SK-N-SH (cell line): ENCODE measurements at regions not wholly inside any gene's neighbourhood (a gene's known extent, or its start where the extent isn't known, plus 50 kb on each side); places are given as distances from the start of the nearest gene placed in this dataset.

Experiments
- CTCF ChIA-PET: fragments of 300-600, 350-600 bp; formaldehyde crosslinking; extraction: SDS; loops from one replicate; lab custom pipeline; 2021; lab: Yijun Ruan, JAX
- POLR2A ChIA-PET: fragments of 350-600 bp; sonication (Branson Sonifier 250); formaldehyde crosslinking; extraction: SDS; loops from one replicate; lab custom pipeline; 2020; ENCODE audit warnings: antibody characterized with exemption, inconsistent platforms; lab: Yijun Ruan, JAX
- DNase-seq: peaks from one replicate; pipeline ENCODE4 v3.0.0; 2012
- H2AFZ ChIP-seq: fragments of 200-600 bp; sonication (generic); 2 replicates; pipeline ENCODE4 v1.8.1; 2016; ENCODE audit warnings: antibody characterized with exemption, mild to moderate bottlenecking, low read depth
- H3F3A ChIP-seq: fragments of 200-600 bp; sonication (generic); replicated peaks from 2 replicates; pipeline ENCODE3; 2016; ENCODE audit warnings: antibody characterized with exemption, mild to moderate bottlenecking; ENCODE audit not compliant: insufficient read depth
- H3K27ac ChIP-seq, 2 experiments: fragments of 200-500 bp in 1 of 2; fragments of 200-600 bp in 1 of 2; sonication (Bioruptor generic) in 1 of 2; sonication (generic), shearing (Covaris generic) in 1 of 2; 2 replicates each; pipeline versions ENCODE4 v1.5.1 to v1.6.1; 2014 to 2016; ENCODE audit warnings: low read depth in 2 of 2, inconsistent platforms in 1 of 2, low read length in 1 of 2, mild to moderate bottlenecking in 1 of 2, mixed read lengths in 1 of 2
- H3K27me3 ChIP-seq: fragments of 200-600 bp; sonication (generic), shearing (Covaris generic); 2 replicates; pipeline ENCODE4 v1.6.1; 2016; ENCODE audit warnings: mixed run types; ENCODE audit not compliant: insufficient read depth
- H3K36me3 ChIP-seq, 2 experiments: fragments of 200-500 bp in 1 of 2; fragments of 200-600 bp in 1 of 2; sonication (Bioruptor generic) in 1 of 2; sonication (generic) in 1 of 2; replicated peaks in 1 of 2; 2 replicates each; pipeline versions ENCODE3 to v1.5.1; 2014 to 2016; ENCODE audit warnings: low read length in 1 of 2, mild to moderate bottlenecking in 1 of 2; ENCODE audit not compliant: insufficient read depth in 2 of 2, control insufficient read depth in 1 of 2
- H3K4me1 ChIP-seq, 2 experiments: fragments of 200-500 bp in 1 of 2; fragments of 200-600 bp in 1 of 2; sonication (Bioruptor generic) in 1 of 2; sonication (generic), shearing (Covaris generic) in 1 of 2; 2 replicates each; pipeline versions ENCODE4 v1.5.1 to v1.6.1; 2014 to 2016; ENCODE audit warnings: low read depth in 1 of 2, low read length in 1 of 2, mixed run types in 1 of 2; ENCODE audit not compliant: insufficient read depth in 2 of 2, control insufficient read depth in 1 of 2
- H3K4me2 ChIP-seq: fragments of 200-600 bp; sonication (generic), shearing (Covaris generic); 2 replicates; pipeline ENCODE4 v1.6.1; 2017; ENCODE audit warnings: mixed run types
- H3K4me3 ChIP-seq, 2 experiments: fragments of 200-500 bp in 1 of 2; fragments of 200-600 bp in 1 of 2; sonication (Bioruptor generic) in 1 of 2; sonication (generic), shearing (Covaris generic) in 1 of 2; 2 replicates each; pipeline versions ENCODE4 v1.5.1 to v1.8.1; 2014 to 2016; ENCODE audit warnings: low read depth in 2 of 2, inconsistent platforms in 1 of 2, low read length in 1 of 2, mild to moderate bottlenecking in 1 of 2, mixed read lengths in 1 of 2, moderate library complexity in 1 of 2
- H3K79me2 ChIP-seq: fragments of 200-600 bp; sonication (generic); 2 replicates; pipeline ENCODE4 v1.8.1; 2017; ENCODE audit warnings: mild to moderate bottlenecking; ENCODE audit not compliant: insufficient read depth
- H3K9ac ChIP-seq: fragments of 200-600 bp; sonication (generic); 2 replicates; pipeline ENCODE4 v1.6.1; 2017; ENCODE audit warnings: mixed run types
- H3K9me2 ChIP-seq: fragments of 200-600 bp; sonication (generic); 2 replicates; pipeline ENCODE4 v1.6.1; 2017; ENCODE audit warnings: mixed run types
- H3K9me3 ChIP-seq: fragments of 200-600 bp; sonication (generic); 2 replicates; pipeline ENCODE4 v1.6.1; 2017; ENCODE audit warnings: mixed run types, mild to moderate bottlenecking, moderate library complexity
- H4K20me1 ChIP-seq: fragments of 200-600 bp; sonication (generic); 2 replicates; pipeline ENCODE4 v1.6.1; 2017; ENCODE audit warnings: mild to moderate bottlenecking, mixed run types; ENCODE audit not compliant: insufficient read depth
- CTCF ChIP-seq: fragments of 200-600 bp; sonication (generic); IDR thresholded peaks from 2 replicates; pipeline ENCODE4 v1.6.1; 2017; ENCODE audit warnings: antibody characterized with exemption, mild to moderate bottlenecking, moderate library complexity
- EP300 ChIP-seq, 2 experiments: IDR thresholded peaks; 2 replicates each; pipeline versions ENCODE4 v1.4.0 to v1.6.1; 2012; ENCODE audit warnings: borderline replicate concordance in 1 of 2, low read depth in 1 of 2, low read length in 1 of 2
- FOSL2 ChIP-seq: IDR thresholded peaks from 2 replicates; pipeline ENCODE4 v1.4.0; 2012; ENCODE audit warnings: low read depth, mild to moderate bottlenecking, moderate library complexity, borderline replicate concordance
- FOXJ3 ChIP-seq: sonication (generic); formaldehyde crosslinking; IDR thresholded peaks from 2 replicates; pipeline ENCODE4 v1.5.1; 2020; ENCODE audit warnings: mild to moderate bottlenecking, missing genetic modification reagents
- GABPA ChIP-seq: IDR thresholded peaks from 2 replicates; pipeline ENCODE4 v1.4.0; 2012; ENCODE audit warnings: low read depth, mild to moderate bottlenecking
- GATA2 ChIP-seq: sonication (generic); formaldehyde crosslinking; IDR thresholded peaks from 2 replicates; pipeline ENCODE4 v1.5.0; 2020; ENCODE audit warnings: mild to moderate bottlenecking, missing genetic modification reagents
- RCOR1 ChIP-seq: fragments of 150-350 bp; IDR thresholded peaks from 2 replicates; pipeline ENCODE4 v1.6.1; 2017; ENCODE audit warnings: antibody characterized with exemption, low read length
- RFX5 ChIP-seq: IDR thresholded peaks from 2 replicates; pipeline ENCODE4 v1.6.1; 2012; ENCODE audit warnings: mild to moderate bottlenecking, improper control_type of control experiment, low read length
- RXRA ChIP-seq: IDR thresholded peaks from 2 replicates; pipeline ENCODE4 v1.4.0; 2012; ENCODE audit warnings: low read depth, mild to moderate bottlenecking, borderline replicate concordance
- SIN3A ChIP-seq: IDR thresholded peaks from 2 replicates; pipeline ENCODE4 v1.6.1; 2012; ENCODE audit warnings: low read depth, mild to moderate bottlenecking, low read length, moderate library complexity, borderline replicate concordance
- TAF1 ChIP-seq: IDR thresholded peaks from 2 replicates; pipeline ENCODE4 v1.6.1; 2012; ENCODE audit warnings: low read depth, mild to moderate bottlenecking, low read length, moderate library complexity, borderline replicate concordance
- TCF12 ChIP-seq: IDR thresholded peaks from 2 replicates; pipeline ENCODE4 v1.4.0; 2012
- TEAD4 ChIP-seq: IDR thresholded peaks from 2 replicates; pipeline ENCODE4 v1.4.0; 2012; ENCODE audit warnings: mild to moderate bottlenecking, borderline replicate concordance; ENCODE audit not compliant: insufficient read depth
- USF2 ChIP-seq: fragments of 150-350 bp; IDR thresholded peaks from 2 replicates; pipeline ENCODE4 v1.6.1; 2017; ENCODE audit warnings: antibody characterized with exemption, low read length, low read depth, borderline replicate concordance
- YY1 ChIP-seq: IDR thresholded peaks from 2 replicates; pipeline ENCODE4 v1.4.0; 2012; ENCODE audit warnings: low read depth, mild to moderate bottlenecking
- WGBS: methylation state at CpG from one replicate; pipeline ENCODE4 v1.1.6; 2017; ENCODE audit warnings: low lambda C conversion rate; 5-methylcytosine and 5-hydroxymethylcytosine counted together
- TF ChIP-seq, protein P1 (sequence below): IDR thresholded peaks from 2 replicates; pipeline ENCODE4 v1.4.0; 2012; ENCODE audit warnings: low read depth
- TF ChIP-seq, protein P2 (sequence below): IDR thresholded peaks from 2 replicates; pipeline ENCODE4; 2012
- TF ChIP-seq, protein P3 (sequence below): IDR thresholded peaks from 2 replicates; pipeline ENCODE4 v1.6.1; 2012; ENCODE audit warnings: mild to moderate bottlenecking, low read depth, low read length, moderate library complexity

DNA sequence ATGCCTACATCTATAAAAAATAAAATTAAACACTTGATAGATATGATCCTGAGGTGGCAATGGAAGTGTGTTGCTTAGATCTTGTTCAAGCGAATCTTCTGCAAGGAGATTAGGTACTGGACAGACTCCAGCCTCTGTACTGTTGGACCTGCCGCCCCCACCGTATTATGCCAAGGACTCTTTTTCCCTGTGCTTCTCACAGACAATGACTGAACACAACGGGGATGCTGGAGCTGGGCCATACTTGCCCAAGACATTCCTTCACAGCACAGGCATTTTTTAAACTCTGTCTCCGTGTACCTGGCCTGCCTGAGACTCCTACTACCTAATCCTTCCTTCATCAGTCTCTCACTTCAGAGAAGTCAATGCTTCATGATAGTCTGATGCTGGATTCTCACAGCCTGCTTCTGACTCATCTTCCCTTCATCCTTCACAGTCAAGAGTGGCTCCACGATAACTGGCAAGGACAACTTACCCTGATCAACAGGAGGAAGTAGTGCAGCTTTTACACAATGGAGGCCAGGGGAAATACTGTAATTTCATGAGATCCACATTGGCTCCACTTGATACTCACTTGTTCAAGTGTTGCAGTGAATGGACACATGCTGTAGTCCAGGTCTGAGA is 754.6 kb upstream of the AGA start:
- Histone ChIP-seq H3K4me2 (no peak overlapping the region), H3K27ac (no peak overlapping the region), H2AFZ (no peak overlapping the region), H3K9me2 (no peaks in the 10 kb centered on the region), H3K27me3 (no peaks in the 10 kb centered on the region), H4K20me1 (no peaks in the 10 kb centered on the region), H3K36me3 (no peaks in the 10 kb centered on the region), H3K9ac (no peak overlapping the region), H3K9me3 (no peaks in the 10 kb centered on the region), H3K4me3 (no peak overlapping the region), H3K4me1 (no peaks in the 10 kb centered on the region), H3F3A (no peaks in the 10 kb centered on the region), H3K79me2 (no peaks in the 10 kb centered on the region)
- DNase-seq, result no peak
- CTCF ChIA-PET, result no interaction called here
- POLR2A ChIA-PET, result no interaction called here
- no peak for TF ChIP-seq GABPA
- TF ChIP-seq TAF1, result no peak
- no peak for TF ChIP-seq TEAD4
- TF ChIP-seq, protein P1, sequence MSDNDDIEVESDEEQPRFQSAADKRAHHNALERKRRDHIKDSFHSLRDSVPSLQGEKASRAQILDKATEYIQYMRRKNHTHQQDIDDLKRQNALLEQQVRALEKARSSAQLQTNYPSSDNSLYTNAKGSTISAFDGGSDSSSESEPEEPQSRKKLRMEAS, result no peak
- no peak for TF ChIP-seq CTCF
- TF ChIP-seq SIN3A, result no peak
- no peak for TF ChIP-seq RFX5
- TF ChIP-seq EP300 (IDR thresholded peaks at IDR 0.05; ENCODE audit: borderline replicate concordance in 1 of 2, low read depth in 1 of 2, low read length in 1 of 2), result no peak
- TF ChIP-seq, protein P2, sequence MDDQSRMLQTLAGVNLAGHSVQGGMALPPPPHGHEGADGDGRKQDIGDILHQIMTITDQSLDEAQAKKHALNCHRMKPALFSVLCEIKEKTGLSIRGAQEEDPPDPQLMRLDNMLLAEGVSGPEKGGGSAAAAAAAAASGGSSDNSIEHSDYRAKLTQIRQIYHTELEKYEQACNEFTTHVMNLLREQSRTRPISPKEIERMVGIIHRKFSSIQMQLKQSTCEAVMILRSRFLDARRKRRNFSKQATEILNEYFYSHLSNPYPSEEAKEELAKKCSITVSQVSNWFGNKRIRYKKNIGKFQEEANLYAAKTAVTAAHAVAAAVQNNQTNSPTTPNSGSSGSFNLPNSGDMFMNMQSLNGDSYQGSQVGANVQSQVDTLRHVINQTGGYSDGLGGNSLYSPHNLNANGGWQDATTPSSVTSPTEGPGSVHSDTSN, result no peak
- no peak for TF ChIP-seq RXRA
- no peak for TF ChIP-seq RCOR1
- TF ChIP-seq FOXJ3 (CRISPR knock-in tag), result no peak
- no peak for TF ChIP-seq USF2
- TF ChIP-seq FOSL2, result no peak
- TF ChIP-seq, protein P3, sequence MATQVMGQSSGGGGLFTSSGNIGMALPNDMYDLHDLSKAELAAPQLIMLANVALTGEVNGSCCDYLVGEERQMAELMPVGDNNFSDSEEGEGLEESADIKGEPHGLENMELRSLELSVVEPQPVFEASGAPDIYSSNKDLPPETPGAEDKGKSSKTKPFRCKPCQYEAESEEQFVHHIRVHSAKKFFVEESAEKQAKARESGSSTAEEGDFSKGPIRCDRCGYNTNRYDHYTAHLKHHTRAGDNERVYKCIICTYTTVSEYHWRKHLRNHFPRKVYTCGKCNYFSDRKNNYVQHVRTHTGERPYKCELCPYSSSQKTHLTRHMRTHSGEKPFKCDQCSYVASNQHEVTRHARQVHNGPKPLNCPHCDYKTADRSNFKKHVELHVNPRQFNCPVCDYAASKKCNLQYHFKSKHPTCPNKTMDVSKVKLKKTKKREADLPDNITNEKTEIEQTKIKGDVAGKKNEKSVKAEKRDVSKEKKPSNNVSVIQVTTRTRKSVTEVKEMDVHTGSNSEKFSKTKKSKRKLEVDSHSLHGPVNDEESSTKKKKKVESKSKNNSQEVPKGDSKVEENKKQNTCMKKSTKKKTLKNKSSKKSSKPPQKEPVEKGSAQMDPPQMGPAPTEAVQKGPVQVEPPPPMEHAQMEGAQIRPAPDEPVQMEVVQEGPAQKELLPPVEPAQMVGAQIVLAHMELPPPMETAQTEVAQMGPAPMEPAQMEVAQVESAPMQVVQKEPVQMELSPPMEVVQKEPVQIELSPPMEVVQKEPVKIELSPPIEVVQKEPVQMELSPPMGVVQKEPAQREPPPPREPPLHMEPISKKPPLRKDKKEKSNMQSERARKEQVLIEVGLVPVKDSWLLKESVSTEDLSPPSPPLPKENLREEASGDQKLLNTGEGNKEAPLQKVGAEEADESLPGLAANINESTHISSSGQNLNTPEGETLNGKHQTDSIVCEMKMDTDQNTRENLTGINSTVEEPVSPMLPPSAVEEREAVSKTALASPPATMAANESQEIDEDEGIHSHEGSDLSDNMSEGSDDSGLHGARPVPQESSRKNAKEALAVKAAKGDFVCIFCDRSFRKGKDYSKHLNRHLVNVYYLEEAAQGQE, result no peak
- TF ChIP-seq GATA2 (CRISPR knock-in tag), result no peak
- no peak for TF ChIP-seq TCF12
- TF ChIP-seq YY1, result no peak
- 4% methylated on average over 6 of the region's 6 CpGs for WGBS
